SK-N-MC (cell line): ENCODE measurements at regions not wholly inside any gene's neighbourhood (a gene's known extent, or its start where the extent isn't known, plus 50 kb on each side); places are given as distances from the start of the nearest gene placed in this dataset.

Experiments
- EZH2 ChIP-seq: fragments of 200-600 bp; sonication (generic); IDR thresholded peaks from one replicate; pipeline ENCODE4 v1.6.1; 2017; ENCODE audit warnings: antibody characterized with exemption
- FOXP2 ChIP-seq: optimal IDR thresholded peaks from 2 replicates; pipeline ENCODE3; 2011; ENCODE audit warnings: mild to moderate bottlenecking, moderate library complexity; ENCODE audit not compliant: insufficient read depth; ENCODE audit errors: extremely low read length, control extremely low read depth
- POLR2AphosphoS5 ChIP-seq: IDR thresholded peaks from 2 replicates; pipeline ENCODE4 v1.6.1; 2012; ENCODE audit warnings: mild to moderate bottlenecking, low read depth, low read length, borderline replicate concordance

GRCh38 chr2:120940726-120941256 is 205.1 kb downstream of the GLI2 start:
- TF ChIP-seq POLR2AphosphoS5, result no peak
- TF ChIP-seq FOXP2, result no peak
- TF ChIP-seq EZH2, result no peak
